ENCODE measurements at regions not wholly inside any gene's neighbourhood (a gene's known extent, or its start where the extent isn't known, plus 50 kb on each side); places are given as distances from the start of the nearest gene placed in this dataset.

DNA sequence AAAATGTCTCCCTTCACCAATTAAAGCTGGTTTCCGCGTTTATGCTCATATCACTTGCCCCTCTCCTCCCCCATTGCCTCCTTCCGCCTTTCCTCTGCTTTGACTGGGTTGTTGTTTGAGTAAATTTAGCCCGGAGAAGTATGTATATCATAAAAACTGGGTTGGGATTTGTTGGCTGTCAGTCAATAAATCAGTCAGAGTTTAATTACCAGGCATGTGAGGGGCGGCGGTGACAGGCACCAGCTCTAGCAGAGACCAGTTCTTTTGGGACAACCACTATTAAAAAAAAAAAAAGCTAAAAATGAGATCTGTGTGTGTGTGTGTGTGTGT, 382.4 kb upstream of the SMIM21 start:
- TF ChIP-seq, protein P1, sequence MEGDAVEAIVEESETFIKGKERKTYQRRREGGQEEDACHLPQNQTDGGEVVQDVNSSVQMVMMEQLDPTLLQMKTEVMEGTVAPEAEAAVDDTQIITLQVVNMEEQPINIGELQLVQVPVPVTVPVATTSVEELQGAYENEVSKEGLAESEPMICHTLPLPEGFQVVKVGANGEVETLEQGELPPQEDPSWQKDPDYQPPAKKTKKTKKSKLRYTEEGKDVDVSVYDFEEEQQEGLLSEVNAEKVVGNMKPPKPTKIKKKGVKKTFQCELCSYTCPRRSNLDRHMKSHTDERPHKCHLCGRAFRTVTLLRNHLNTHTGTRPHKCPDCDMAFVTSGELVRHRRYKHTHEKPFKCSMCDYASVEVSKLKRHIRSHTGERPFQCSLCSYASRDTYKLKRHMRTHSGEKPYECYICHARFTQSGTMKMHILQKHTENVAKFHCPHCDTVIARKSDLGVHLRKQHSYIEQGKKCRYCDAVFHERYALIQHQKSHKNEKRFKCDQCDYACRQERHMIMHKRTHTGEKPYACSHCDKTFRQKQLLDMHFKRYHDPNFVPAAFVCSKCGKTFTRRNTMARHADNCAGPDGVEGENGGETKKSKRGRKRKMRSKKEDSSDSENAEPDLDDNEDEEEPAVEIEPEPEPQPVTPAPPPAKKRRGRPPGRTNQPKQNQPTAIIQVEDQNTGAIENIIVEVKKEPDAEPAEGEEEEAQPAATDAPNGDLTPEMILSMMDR (IDR thresholded peaks at IDR 0.05; ENCODE audit: insufficient read depth, low read length) = no peak
- TF ChIP-seq REST (IDR thresholded peaks at IDR 0.05; ENCODE audit: insufficient replicate concordance, low read depth) (no peak), POLR2AphosphoS5 (IDR thresholded peaks at IDR 0.05; ENCODE audit: low read depth) (no peak), SPI1 (IDR thresholded peaks at IDR 0.05; ENCODE audit: borderline replicate concordance, low read depth) (no peak)

All from HL-60 (cell line).